IMR-90 (cell line): ENCODE measurements at regions not wholly inside any gene's neighbourhood (a gene's known extent, or its start where the extent isn't known, plus 50 kb on each side); places are given as distances from the start of the nearest gene placed in this dataset.

Experiments
- ATAC-seq: fragments of 200-7000 bp; cut with Tn5 transposase; 2 replicates; pipeline ENCODE4 v1.9.1; 2020; ENCODE audit warnings: low read depth, mild to moderate bottlenecking, moderate library complexity
- BruUV-seq: library from RNA; stranded (reverse); fragments of 400-500 nt; replicated peaks from 2 replicates; lab custom pipeline; 2021; lab: Mats Ljungman, UMichigan
- CTCF ChIA-PET: fragments of 300-600 bp; formaldehyde crosslinking; extraction: SDS; loops from one replicate; lab custom pipeline; 2021; ENCODE audit warnings: antibody characterized with exemption; lab: Yijun Ruan, JAX
- POLR2A ChIA-PET: fragments of 300-600 bp; sonication (Branson Sonifier 250); formaldehyde crosslinking; loops from one replicate; lab custom pipeline; 2022; ENCODE audit warnings: antibody characterized with exemption; ENCODE audit not compliant: unreplicated experiment; lab: Charles Lee
- DNase-seq: peaks from one replicate; pipeline ENCODE4 v3.0.0; 2013
- H2AFZ ChIP-seq: replicated peaks from 2 replicates; pipeline ENCODE3; 2013; ENCODE audit warnings: low read length, mild to moderate bottlenecking; ENCODE audit not compliant: poor library complexity
- H2AK5ac ChIP-seq: 2 replicates; pipeline ENCODE4 v1.6.1; 2013; ENCODE audit warnings: low read depth, low read length, inconsistent platforms
- H2AK9ac ChIP-seq: replicated peaks from 2 replicates; pipeline ENCODE3; 2013; ENCODE audit warnings: mild to moderate bottlenecking, low read depth, low read length, moderate library complexity; ENCODE audit not compliant: poor library complexity
- H2BK120ac ChIP-seq: 2 replicates; pipeline ENCODE4 v1.6.1; 2013; ENCODE audit warnings: low read depth, low read length, inconsistent platforms
- H2BK15ac ChIP-seq: 3 replicates; pipeline ENCODE4 v1.6.1; 2013; ENCODE audit warnings: low read depth, low read length, inconsistent platforms
- H2BK20ac ChIP-seq: 2 replicates; pipeline ENCODE4 v1.6.1; 2013; ENCODE audit warnings: low read depth, mild to moderate bottlenecking, inconsistent platforms, low read length, moderate library complexity
- H2BK5ac ChIP-seq: 2 replicates; pipeline ENCODE4 v1.6.1; 2013; ENCODE audit warnings: mild to moderate bottlenecking, low read depth, low read length, inconsistent platforms; ENCODE audit not compliant: poor library complexity, severe bottlenecking
- H3K14ac ChIP-seq: replicated peaks from 2 replicates; pipeline ENCODE4 v1.6.1; 2013; ENCODE audit warnings: low read depth, low read length, inconsistent platforms
- H3K18ac ChIP-seq: 2 replicates; pipeline ENCODE4 v1.6.1; 2013; ENCODE audit warnings: low read depth, low read length, control low read depth
- H3K23ac ChIP-seq: 2 replicates; pipeline ENCODE4 v1.6.1; 2013; ENCODE audit warnings: low read depth, low read length, inconsistent platforms
- H3K27ac ChIP-seq: 2 replicates; pipeline ENCODE4 v1.5.1; 2013; ENCODE audit warnings: mild to moderate bottlenecking, control low read depth, low read length; ENCODE audit not compliant: insufficient read depth
- H3K27me3 ChIP-seq: 2 replicates; pipeline ENCODE4 v1.6.1; 2013; ENCODE audit warnings: low read length; ENCODE audit not compliant: control insufficient read depth, insufficient read depth
- H3K36me3 ChIP-seq: 2 replicates; pipeline ENCODE4 v1.6.1; 2013; ENCODE audit warnings: low read length, mixed read lengths; ENCODE audit not compliant: control insufficient read depth, insufficient read depth
- H3K4ac ChIP-seq: 2 replicates; pipeline ENCODE4 v1.6.1; 2013; ENCODE audit warnings: low read depth, low read length, inconsistent platforms
- H3K4me1 ChIP-seq: 2 replicates; pipeline ENCODE4 v1.6.1; 2013; ENCODE audit warnings: low read length, mixed read lengths; ENCODE audit not compliant: control insufficient read depth, insufficient read depth
- H3K4me2 ChIP-seq: 2 replicates; pipeline ENCODE4 v1.6.1; 2013; ENCODE audit warnings: low read depth, mild to moderate bottlenecking, control low read depth, low read length, moderate library complexity
- H3K4me3 ChIP-seq: 2 replicates; pipeline ENCODE4 v1.5.1; 2013; ENCODE audit warnings: low read depth, mild to moderate bottlenecking, control low read depth, low read length, moderate library complexity; ENCODE audit not compliant: insufficient read depth
- H3K56ac ChIP-seq: 2 replicates; pipeline ENCODE4 v1.6.1; 2013; ENCODE audit warnings: low read length, inconsistent platforms; ENCODE audit not compliant: insufficient read depth; ENCODE audit errors: extremely low read depth
- H3K79me1 ChIP-seq, 2 experiments: 2 replicates each; pipeline ENCODE4 v1.6.1; 2013; ENCODE audit warnings: low read length in 2 of 2, inconsistent platforms in 1 of 2, low read depth in 1 of 2
- H3K9ac ChIP-seq: 2 replicates; pipeline ENCODE4 v1.6.1; 2013; ENCODE audit warnings: low read depth, low read length, control low read depth
- H3K9me1 ChIP-seq: 2 replicates; pipeline ENCODE4 v1.6.1; 2013; ENCODE audit warnings: low read length, inconsistent platforms; ENCODE audit not compliant: insufficient read depth
- H3K9me3 ChIP-seq: 2 replicates; pipeline ENCODE4 v1.6.1; 2013; ENCODE audit warnings: low read length; ENCODE audit not compliant: control insufficient read depth, insufficient read depth
- H4K20me1 ChIP-seq: 2 replicates; pipeline ENCODE4 v1.6.1; 2013; ENCODE audit warnings: low read length, inconsistent platforms; ENCODE audit not compliant: insufficient read depth
- H4K5ac ChIP-seq: 2 replicates; pipeline ENCODE4 v1.6.1; 2013; ENCODE audit warnings: mild to moderate bottlenecking, low read depth, low read length, control low read depth
- H4K8ac ChIP-seq, 2 experiments: 2 replicates each; pipeline ENCODE4 v1.6.1; 2013; ENCODE audit warnings: low read depth in 2 of 2, low read length in 2 of 2, control low read depth in 1 of 2, inconsistent platforms in 1 of 2
- H4K91ac ChIP-seq: 2 replicates; pipeline ENCODE4 v1.6.1; 2013; ENCODE audit warnings: low read depth, low read length, inconsistent platforms; ENCODE audit not compliant: insufficient read depth
- BHLHE40 ChIP-seq: fragments of 150-350 bp; IDR thresholded peaks from 2 replicates; pipeline ENCODE4 v1.6.1; 2016; ENCODE audit warnings: mild to moderate bottlenecking, low read depth, low read length
- CHD1 ChIP-seq: IDR thresholded peaks from 2 replicates; pipeline ENCODE4 v1.6.1; 2012; ENCODE audit warnings: low read depth, low read length, improper control_type of control experiment
- FOS ChIP-seq: fragments of 150-350 bp; IDR thresholded peaks from 2 replicates; pipeline ENCODE4 v1.6.1; 2016; ENCODE audit warnings: low read depth, low read length
- MAFK ChIP-seq: IDR thresholded peaks from 2 replicates; pipeline ENCODE4 v1.6.1; 2012; ENCODE audit warnings: low read depth, low read length, improper control_type of control experiment
- MAZ ChIP-seq: IDR thresholded peaks from 2 replicates; pipeline ENCODE4 v1.6.1; 2012; ENCODE audit warnings: low read depth, mild to moderate bottlenecking, low read length, improper control_type of control experiment, moderate library complexity, borderline replicate concordance
- MXI1 ChIP-seq: IDR thresholded peaks from 2 replicates; pipeline ENCODE4 v1.6.1; 2012; ENCODE audit warnings: low read depth, mild to moderate bottlenecking, low read length, moderate library complexity, borderline replicate concordance
- NFE2L2 ChIP-seq: fragments of 150-350 bp; IDR thresholded peaks from 2 replicates; pipeline ENCODE4 v1.6.1; 2016; ENCODE audit warnings: low read depth, mild to moderate bottlenecking, low read length
- POLR2A ChIP-seq: IDR thresholded peaks from 2 replicates; pipeline ENCODE4 v1.6.1; 2012; ENCODE audit warnings: mild to moderate bottlenecking, low read depth, low read length
- RAD21 ChIP-seq: IDR thresholded peaks from 2 replicates; pipeline ENCODE4 v1.6.1; 2012; ENCODE audit warnings: low read length, improper control_type of control experiment
- RFX5 ChIP-seq: IDR thresholded peaks from 2 replicates; pipeline ENCODE4 v1.8.0; 2012; ENCODE audit warnings: low read depth, mild to moderate bottlenecking, low read length, moderate library complexity
- SMC3 ChIP-seq: fragments of 150-350 bp; IDR thresholded peaks from 2 replicates; pipeline ENCODE4 v1.6.1; 2016; ENCODE audit warnings: low read depth, mild to moderate bottlenecking, antibody characterized with exemption, low read length, moderate library complexity
- WGBS, 2 experiments: methylation state at CpG; one replicate each; pipeline versions ENCODE4 v1.1.5 to v1.1.7; 2013; ENCODE audit warnings: missing lambda C conversion rate in 2 of 2; ENCODE audit not compliant: insufficient read length in 1 of 2; ENCODE audit errors: extremely low coverage in 2 of 2; 5-methylcytosine and 5-hydroxymethylcytosine counted together
- dilution Hi-C: fragments of 300-500 bp; cut with HindIII; formaldehyde crosslinking; loops from one replicate; pipeline ENCODE4 v1.14.3; 2018; ENCODE audit warnings: low sequenced_read_pairs; ENCODE audit not compliant: unreplicated experiment
- in situ Hi-C: fragments of 300-500 bp; cut with MboI; formaldehyde crosslinking; loops from 3 replicates; pipeline ENCODE4 v1.14.3; 2019; ENCODE audit warnings: low sequenced_read_pairs, inconsistent platforms, mixed read lengths
- intact Hi-C: fragments of 100-400 bp; cut with micrococcal nuclease; formaldehyde crosslinking; loops from 2 replicates; pipeline ENCODE4 v1.10.0; 2022
- TF ChIP-seq, protein P1 (sequence below): fragments of 150-350 bp; IDR thresholded peaks from 2 replicates; pipeline ENCODE4 v1.6.1; 2016; ENCODE audit warnings: low read depth, mild to moderate bottlenecking, low read length, moderate library complexity, borderline replicate concordance
- TF ChIP-seq, protein P2 (sequence below): fragments of 150-350 bp; IDR thresholded peaks from 2 replicates; pipeline ENCODE4 v1.6.1; 2017; ENCODE audit warnings: mild to moderate bottlenecking, antibody characterized with exemption, low read length, low read depth

DNA sequence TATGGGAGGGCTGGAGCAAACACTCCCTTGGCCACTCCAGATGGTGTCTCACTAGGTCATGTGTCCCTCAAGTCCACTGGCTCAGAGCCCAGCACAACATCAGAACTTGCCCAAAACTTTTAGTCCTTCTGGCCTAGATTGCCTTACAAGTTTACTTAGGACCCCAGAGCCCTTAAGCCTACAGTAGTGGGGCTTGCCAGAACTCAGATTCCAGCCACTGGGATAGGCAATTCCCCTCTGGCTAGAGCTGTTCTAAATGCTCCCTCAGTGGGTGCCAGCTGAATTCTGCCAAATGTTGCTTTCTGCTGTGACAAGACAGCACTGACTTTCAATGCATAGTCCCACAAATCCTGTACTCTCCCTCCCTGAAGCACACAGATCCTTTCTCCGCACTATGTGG is 331.1 kb downstream of the HTR7 start:
- no peak overlapping the region for H4K8ac ChIP-seq
- H3K4me3 ChIP-seq, result no peak overlapping the region
- WGBS, 2 experiments, result no CpG with 5 or more reads among the region's 1 CpG
- intact Hi-C loops (no loop called here), dilution Hi-C loops (no loop called here), in situ Hi-C loops (no loop called here)
- no peak overlapping the region for H2AK5ac ChIP-seq
- H3K23ac ChIP-seq, result no peak overlapping the region
- ChIA-PET CTCF (no interaction called here), POLR2A (no interaction called here)
- H2AK9ac ChIP-seq, result no peak overlapping the region
- no peak overlapping the region for H4K5ac ChIP-seq
- H3K36me3 ChIP-seq, result no peaks in the 10 kb centered on the region
- no peak overlapping the region for H3K18ac ChIP-seq
- no peak overlapping the region for H3K56ac ChIP-seq
- H3K79me1 ChIP-seq, result no peaks in the 10 kb centered on the region
- no peaks in the 10 kb centered on the region for H4K20me1 ChIP-seq
- no peak overlapping the region for H4K91ac ChIP-seq
- no TSS peak for BruUV-seq
- TF ChIP-seq SMC3 (no peak), RFX5 (no peak), BHLHE40 (no peak), MAFK (no peak), MAZ (no peak), RAD21 (no peak), MXI1 (no peak), NFE2L2 (no peak), CHD1 (no peak), POLR2A (no peak), FOS (no peak)
- TF ChIP-seq, protein P1, sequence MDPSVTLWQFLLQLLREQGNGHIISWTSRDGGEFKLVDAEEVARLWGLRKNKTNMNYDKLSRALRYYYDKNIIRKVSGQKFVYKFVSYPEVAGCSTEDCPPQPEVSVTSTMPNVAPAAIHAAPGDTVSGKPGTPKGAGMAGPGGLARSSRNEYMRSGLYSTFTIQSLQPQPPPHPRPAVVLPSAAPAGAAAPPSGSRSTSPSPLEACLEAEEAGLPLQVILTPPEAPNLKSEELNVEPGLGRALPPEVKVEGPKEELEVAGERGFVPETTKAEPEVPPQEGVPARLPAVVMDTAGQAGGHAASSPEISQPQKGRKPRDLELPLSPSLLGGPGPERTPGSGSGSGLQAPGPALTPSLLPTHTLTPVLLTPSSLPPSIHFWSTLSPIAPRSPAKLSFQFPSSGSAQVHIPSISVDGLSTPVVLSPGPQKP, result no peak
- TF ChIP-seq, protein P2, sequence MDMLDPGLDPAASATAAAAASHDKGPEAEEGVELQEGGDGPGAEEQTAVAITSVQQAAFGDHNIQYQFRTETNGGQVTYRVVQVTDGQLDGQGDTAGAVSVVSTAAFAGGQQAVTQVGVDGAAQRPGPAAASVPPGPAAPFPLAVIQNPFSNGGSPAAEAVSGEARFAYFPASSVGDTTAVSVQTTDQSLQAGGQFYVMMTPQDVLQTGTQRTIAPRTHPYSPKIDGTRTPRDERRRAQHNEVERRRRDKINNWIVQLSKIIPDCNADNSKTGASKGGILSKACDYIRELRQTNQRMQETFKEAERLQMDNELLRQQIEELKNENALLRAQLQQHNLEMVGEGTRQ, result no peak
- ATAC-seq (no peak), DNase-seq (no peak)
- no peaks in the 10 kb centered on the region for H3K4me1 ChIP-seq
- H3K27ac ChIP-seq, result no peak overlapping the region
- H3K27me3 ChIP-seq, result no peaks in the 10 kb centered on the region; the same call in 1 of the 2 replicates
- no peaks in the 10 kb centered on the region for H3K9me1 ChIP-seq
- H2BK20ac ChIP-seq, result no peak overlapping the region
- H3K9me3 ChIP-seq, result no peaks in the 10 kb centered on the region
- H2BK15ac ChIP-seq, result no peak overlapping the region
- no peak overlapping the region for H2AFZ ChIP-seq
- no peak overlapping the region for H3K14ac ChIP-seq
- no peak overlapping the region for H2BK120ac ChIP-seq
- no peak overlapping the region for H3K9ac ChIP-seq
- no peak overlapping the region for H3K4me2 ChIP-seq
- H2BK5ac ChIP-seq, result no peak overlapping the region
- no peak overlapping the region for H3K4ac ChIP-seq
